Right lobe of liver (tissue), 4 donors: ENCODE measurements at regions not wholly inside any gene's neighbourhood (a gene's known extent, or its start where the extent isn't known, plus 50 kb on each side); places are given as distances from the start of the nearest gene placed in this dataset.

Experiments
- POLR2A ChIP-seq: fragments of 450-650 bp; IDR thresholded peaks from one replicate; pipeline ENCODE4 v1.6.1; 2017; ENCODE audit warnings: antibody characterized with exemption, mild to moderate bottlenecking
- TF ChIP-seq, protein P1 (sequence below), 4 donors: fragments of 200-600 bp in 3 of 4; fragments of 450-650 bp in 1 of 4; IDR thresholded peaks; one replicate each; pipeline versions ENCODE4 v1.5.1 to v1.8.0; 2016 to 2022; ENCODE audit warnings: antibody characterized with exemption in 4 of 4, mild to moderate bottlenecking in 2 of 4
- donor health status: DM: no; HTN: no; CAD: no.
- donor health status: DM: no; HTN: no; CAD: no.
- donor health status: DM: no; HTN: yes; CAD: no.

DNA sequence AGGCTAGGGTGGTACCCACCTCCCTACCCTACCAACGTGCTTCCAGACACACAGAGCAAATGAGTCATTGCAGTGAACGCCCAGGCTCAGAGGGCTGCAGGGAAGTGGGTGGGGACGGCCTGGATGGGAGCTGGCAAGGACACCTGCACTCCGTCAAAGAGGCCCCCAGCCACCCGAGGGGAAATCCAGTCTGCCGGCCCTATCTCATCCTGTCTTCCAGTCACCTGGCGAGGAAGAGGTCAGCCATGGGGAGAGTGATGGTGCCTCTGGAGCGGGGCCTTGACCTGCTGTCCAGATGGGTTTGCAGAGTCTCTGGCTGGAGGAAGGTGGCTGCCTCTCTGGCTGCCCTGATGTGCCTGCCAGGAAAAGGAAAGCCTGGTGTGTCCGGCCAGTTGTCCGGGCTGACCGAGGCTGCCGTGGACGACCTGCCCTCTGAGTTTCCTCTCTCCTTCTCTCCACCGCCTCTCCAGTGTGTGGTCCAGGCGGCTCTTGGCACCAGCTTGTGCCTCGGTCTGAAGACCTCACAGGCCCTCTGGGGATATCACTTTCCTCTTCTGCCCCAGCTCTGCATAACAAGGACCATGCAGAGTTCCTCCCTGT lies 209.7 kb upstream of the COPS8 start:
- TF ChIP-seq, protein P1, sequence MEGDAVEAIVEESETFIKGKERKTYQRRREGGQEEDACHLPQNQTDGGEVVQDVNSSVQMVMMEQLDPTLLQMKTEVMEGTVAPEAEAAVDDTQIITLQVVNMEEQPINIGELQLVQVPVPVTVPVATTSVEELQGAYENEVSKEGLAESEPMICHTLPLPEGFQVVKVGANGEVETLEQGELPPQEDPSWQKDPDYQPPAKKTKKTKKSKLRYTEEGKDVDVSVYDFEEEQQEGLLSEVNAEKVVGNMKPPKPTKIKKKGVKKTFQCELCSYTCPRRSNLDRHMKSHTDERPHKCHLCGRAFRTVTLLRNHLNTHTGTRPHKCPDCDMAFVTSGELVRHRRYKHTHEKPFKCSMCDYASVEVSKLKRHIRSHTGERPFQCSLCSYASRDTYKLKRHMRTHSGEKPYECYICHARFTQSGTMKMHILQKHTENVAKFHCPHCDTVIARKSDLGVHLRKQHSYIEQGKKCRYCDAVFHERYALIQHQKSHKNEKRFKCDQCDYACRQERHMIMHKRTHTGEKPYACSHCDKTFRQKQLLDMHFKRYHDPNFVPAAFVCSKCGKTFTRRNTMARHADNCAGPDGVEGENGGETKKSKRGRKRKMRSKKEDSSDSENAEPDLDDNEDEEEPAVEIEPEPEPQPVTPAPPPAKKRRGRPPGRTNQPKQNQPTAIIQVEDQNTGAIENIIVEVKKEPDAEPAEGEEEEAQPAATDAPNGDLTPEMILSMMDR (IDR thresholded peaks at IDR 0.05), result no peak
- no peak for TF ChIP-seq POLR2A
